Left ventricle myocardium inferior (tissue), 1 donor: ENCODE measurements at regions not wholly inside any gene's neighbourhood (a gene's known extent, or its start where the extent isn't known, plus 50 kb on each side); places are given as distances from the start of the nearest gene placed in this dataset.

Experiments
- DNase-seq: peaks from one replicate; pipeline ENCODE4 v3.0.0-alpha.2; 2020
- H3K27ac ChIP-seq: fragments of 200-600 bp; replicated peaks from 2 replicates; pipeline ENCODE4 v1.8.0; 2021
- H3K27me3 ChIP-seq: fragments of 200-600 bp; 2 replicates; pipeline ENCODE4 v1.8.0; 2021; ENCODE audit warnings: low read depth
- H3K36me3 ChIP-seq: fragments of 200-600 bp; 2 replicates; pipeline ENCODE4 v1.8.0; 2021
- H3K4me1 ChIP-seq: fragments of 200-600 bp; 2 replicates; pipeline ENCODE4 v1.8.0; 2021
- H3K4me3 ChIP-seq: fragments of 200-600 bp; 2 replicates; pipeline ENCODE4 v1.8.0; 2021; ENCODE audit warnings: mild to moderate bottlenecking, moderate library complexity
- H3K9me3 ChIP-seq: fragments of 200-600 bp; replicated peaks from 2 replicates; pipeline ENCODE4 v1.8.0; 2021
- CTCF ChIP-seq: fragments of 200-600 bp; IDR thresholded peaks from 2 replicates; pipeline ENCODE4 v1.8.0; 2021; ENCODE audit warnings: antibody characterized with exemption, mild to moderate bottlenecking, borderline replicate concordance
- intact Hi-C: fragments of 100-400 bp; cut with micrococcal nuclease; formaldehyde crosslinking; loops from one replicate; pipeline ENCODE4 v1.11.0; 2022
- donor health status: DM: no; HTN: yes; CAD: no; lungs with severe emphysema.

- H3K27me3 ChIP-seq = no peaks in the 10 kb centered on the region
- TF ChIP-seq CTCF = no peak
- no peaks in the 10 kb centered on the region for H3K36me3 ChIP-seq
- no peaks in the 10 kb centered on the region for H3K4me1 ChIP-seq
- no peak overlapping the region for H3K27ac ChIP-seq
- DNase-seq = no peak
- intact Hi-C loops = no loop called here
- H3K9me3 ChIP-seq = no peaks in the 10 kb centered on the region
- no peak overlapping the region for H3K4me3 ChIP-seq
These were observed 744.2 kb downstream of the MTRR start for GRCh38 chr5:8613078-8613685.

- Histone ChIP-seq H3K27me3 (no peaks in the 10 kb centered on the region), H3K4me1 (no peaks in the 10 kb centered on the region), H3K4me3 (no peak overlapping the region), H3K36me3 (no peaks in the 10 kb centered on the region), H3K9me3 (no peaks in the 10 kb centered on the region), H3K27ac (no peak overlapping the region)
- no peak for DNase-seq
- intact Hi-C loops = no loop called here
- TF ChIP-seq CTCF = no peak
These were observed 746.4 kb downstream of the MTRR start for GRCh38 chr5:8615142-8615858.

GRCh38 chr5:8628521-8628920, 759.6 kb downstream of the MTRR start:
- Histone ChIP-seq H3K4me3 (no peak overlapping the region), H3K4me1 (no peaks in the 10 kb centered on the region), H3K36me3 (no peaks in the 10 kb centered on the region), H3K9me3 (peaks cover 11% of the 10 kb centered on the region), H3K27ac (no peak overlapping the region), H3K27me3 (no peaks in the 10 kb centered on the region)
- TF ChIP-seq CTCF = no peak
- no peak for DNase-seq
- intact Hi-C loops = no loop called here

DNA sequence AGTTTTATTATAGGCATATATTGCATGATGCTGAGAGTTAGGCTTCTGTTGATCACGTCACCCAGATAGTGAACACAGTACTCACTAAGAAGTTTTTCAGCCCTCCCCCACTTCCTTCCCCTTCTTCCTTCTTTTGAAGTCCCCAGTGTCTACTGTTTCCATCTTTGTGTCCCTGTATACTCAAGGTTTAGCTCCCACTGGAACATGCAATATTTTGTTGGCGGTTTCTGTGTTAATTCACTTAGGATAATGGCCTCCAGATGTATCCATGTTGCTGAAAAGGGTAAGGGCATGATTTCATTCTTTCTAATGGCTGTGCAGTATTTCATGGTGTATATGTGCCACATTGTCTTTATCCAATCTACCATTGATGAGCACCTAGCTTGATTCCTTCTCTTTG, 764.3 kb downstream of the MTRR start:
- intact Hi-C loops = no loop called here

DNA sequence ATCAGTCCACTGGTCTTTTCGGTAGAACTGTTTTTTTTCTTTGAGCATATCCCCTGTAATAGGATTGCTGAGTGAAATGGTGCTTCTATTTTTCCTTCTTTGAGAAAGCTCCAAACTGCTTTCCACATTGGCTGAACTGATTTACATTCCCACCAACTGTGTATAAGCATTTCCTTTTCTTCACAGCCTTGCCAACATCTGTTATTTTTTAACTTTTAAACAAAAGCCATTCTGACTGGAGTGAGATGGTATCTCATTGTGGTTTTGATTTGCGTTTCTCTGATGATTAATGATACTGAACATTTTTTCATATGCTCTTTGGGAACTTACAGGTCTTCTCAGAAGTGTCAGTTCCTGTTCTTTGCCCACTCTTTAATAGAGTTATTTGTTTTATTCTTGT, 764.7 kb downstream of the MTRR start:
- DNase-seq = no peak
- Histone ChIP-seq H3K9me3 (peaks cover 22% of the 10 kb centered on the region), H3K27me3 (no peaks in the 10 kb centered on the region), H3K4me1 (no peaks in the 10 kb centered on the region), H3K4me3 (no peak overlapping the region), H3K27ac (no peak overlapping the region), H3K36me3 (no peaks in the 10 kb centered on the region)
- intact Hi-C loops = no loop called here
- no peak for TF ChIP-seq CTCF

More for the DNA sequence above, 764.3 kb downstream of the MTRR start:
- no peaks in the 10 kb centered on the region for H3K27me3 ChIP-seq
- H3K27ac ChIP-seq = no peak overlapping the region
- H3K36me3 ChIP-seq = no peaks in the 10 kb centered on the region
- DNase-seq = no peak
- no peak overlapping the region for H3K4me3 ChIP-seq
- peaks cover 22% of the 10 kb centered on the region for H3K9me3 ChIP-seq
- H3K4me1 ChIP-seq = no peaks in the 10 kb centered on the region
- no peak for TF ChIP-seq CTCF
